HEK293 (cell line): ENCODE measurements at regions not wholly inside any gene's neighbourhood (a gene's known extent, or its start where the extent isn't known, plus 50 kb on each side); places are given as distances from the start of the nearest gene placed in this dataset.

Experiments
- CTCF ChIP-seq: fragments of 450-650 bp; formaldehyde crosslinking; IDR thresholded peaks from 2 replicates; pipeline ENCODE4 v1.5.1; 2016; ENCODE audit warnings: missing biosample characterization, missing genetic modification characterization
- PRDM2 ChIP-seq: fragments of 450-650 bp; formaldehyde crosslinking; IDR thresholded peaks from 2 replicates; pipeline ENCODE4 v1.5.1; 2016; ENCODE audit warnings: missing biosample characterization, missing genetic modification characterization, borderline replicate concordance
- YY1 ChIP-seq: fragments of 450-650 bp; formaldehyde crosslinking; IDR thresholded peaks from 2 replicates; pipeline ENCODE4 v1.5.1; 2018; ENCODE audit warnings: missing biosample characterization, missing genetic modification characterization
- ZBTB8A ChIP-seq: fragments of 450-650 bp; formaldehyde crosslinking; IDR thresholded peaks from 2 replicates; pipeline ENCODE4 v1.5.1; 2016; ENCODE audit warnings: missing biosample characterization, missing genetic modification characterization
- ZNF132 ChIP-seq: fragments of 450-650 bp; formaldehyde crosslinking; IDR thresholded peaks from 2 replicates; pipeline ENCODE4 v1.5.1; 2017; ENCODE audit warnings: missing biosample characterization, missing genetic modification characterization, borderline replicate concordance
- ZNF146 ChIP-seq: fragments of 450-650 bp; formaldehyde crosslinking; IDR thresholded peaks from 2 replicates; pipeline ENCODE4 v1.5.1; 2016; ENCODE audit warnings: missing biosample characterization, missing genetic modification characterization
- ZNF274 ChIP-seq, 2 experiments: fragments of 200-500 bp in 1 of 2; fragments of 450-650 bp in 1 of 2; sonication (Bioruptor generic) in 1 of 2; formaldehyde crosslinking in 1 of 2; IDR thresholded peaks; 2 replicates each; pipeline versions ENCODE4 v1.5.1 to v1.6.1; 2014 to 2016; ENCODE audit warnings: borderline replicate concordance in 1 of 2, inconsistent platforms in 1 of 2, low read length in 1 of 2, missing biosample characterization in 1 of 2, missing genetic modification characterization in 1 of 2
- ZNF677 ChIP-seq: fragments of 450-650 bp; IDR thresholded peaks from 2 replicates; pipeline ENCODE4 v1.5.0; 2018; ENCODE audit warnings: missing biosample characterization, mild to moderate bottlenecking, missing genetic modification characterization, moderate library complexity
- ZSCAN30 ChIP-seq: fragments of 450-650 bp; IDR thresholded peaks from 2 replicates; pipeline ENCODE4 v1.5.1; 2018; ENCODE audit warnings: missing biosample characterization, mild to moderate bottlenecking, missing genetic modification characterization, moderate library complexity

GRCh38 chr12:19799216-19799615, 359.9 kb downstream of the AEBP2 start:
- no peak for TF ChIP-seq CTCF (tag by site-specific recombination)
- no peak for TF ChIP-seq ZNF274 (IDR thresholded peaks at IDR 0.05; ENCODE audit: low read length)
- no peak for TF ChIP-seq ZNF274 (tag by site-specific recombination; IDR thresholded peaks at IDR 0.05; ENCODE audit: borderline replicate concordance)
- no peak for TF ChIP-seq PRDM2 (tag by site-specific recombination)
- no peak for TF ChIP-seq YY1 (tag by site-specific recombination)
- TF ChIP-seq ZNF146: no peak
- TF ChIP-seq ZBTB8A (tag by site-specific recombination): no peak
- TF ChIP-seq ZSCAN30 (tag by site-specific recombination): no peak
- no peak for TF ChIP-seq ZNF132 (tag by site-specific recombination)
- no peak for TF ChIP-seq ZNF677 (tag by site-specific recombination)
